Gastroesophageal sphincter (tissue), 4 donors: ENCODE measurements at regions not wholly inside any gene's neighbourhood (a gene's known extent, or its start where the extent isn't known, plus 50 kb on each side); places are given as distances from the start of the nearest gene placed in this dataset.
"Not testable (repeated sequence)": the region's sequence is repeated elsewhere in the genome, so short reads cannot be mapped to it uniquely, and the experiment has no call there.

Source experiments
- ATAC-seq: fragments of 150-250 bp; one replicate; pipeline ENCODE4 v1.9.1; 2016; ENCODE audit warnings: mild to moderate bottlenecking, moderate library complexity
- H3K27ac ChIP-seq, 4 donors: fragments of 200-600 bp; sonication (generic) in 3 of 4; 1 replicate in 3 of 4; 2 replicates in 1 of 4; pipeline ENCODE4 v1.5.1; 2016 to 2019
- H3K27me3 ChIP-seq: fragments of 200-600 bp; sonication (generic); one replicate; pipeline ENCODE4 v1.5.1; 2019
- H3K36me3 ChIP-seq, 2 donors: fragments of 200-600 bp; sonication (generic); one replicate each; pipeline ENCODE4 v1.5.1; 2019; ENCODE audit warnings: control low read depth in 1 of 2
- H3K4me1 ChIP-seq, 3 donors: fragments of 200-600 bp; sonication (generic); 1 replicate in 2 of 3; 2 replicates in 1 of 3; pipeline ENCODE4 v1.5.1; 2016 to 2019; ENCODE audit warnings: control low read depth in 2 of 3
- H3K4me3 ChIP-seq, 2 donors: fragments of 200-600 bp; sonication (generic); one replicate each; pipeline ENCODE4 v1.5.1; 2019; ENCODE audit warnings: mild to moderate bottlenecking in 1 of 2, moderate library complexity in 1 of 2
- H3K9me3 ChIP-seq, 3 donors: fragments of 200-600 bp; sonication (generic); one replicate each; pipeline ENCODE4 v1.5.1; 2017 to 2019; ENCODE audit warnings: control low read depth in 2 of 3
- CTCF ChIP-seq, 4 experiments: fragments of 200-600 bp in 2 of 4; fragments of 450-650 bp in 2 of 4; sonication (generic) in 1 of 4; IDR thresholded peaks; one replicate each; pipeline ENCODE4 v1.5.1; 2017 to 2019; ENCODE audit warnings: antibody characterized with exemption in 4 of 4, mild to moderate bottlenecking in 2 of 4, moderate library complexity in 2 of 4
- EP300 ChIP-seq: sonication (generic); formaldehyde crosslinking; IDR thresholded peaks from one replicate; pipeline ENCODE4 v1.6.1; 2017; ENCODE audit warnings: antibody characterized with exemption, mild to moderate bottlenecking
- POLR2A ChIP-seq, 2 donors: fragments of 450-650 bp; IDR thresholded peaks; one replicate each; pipeline ENCODE4 v1.6.1; 2017; ENCODE audit warnings: antibody characterized with exemption in 2 of 2, mild to moderate bottlenecking in 2 of 2, moderate library complexity in 1 of 2
- POLR2AphosphoS5 ChIP-seq: sonication (generic); formaldehyde crosslinking; IDR thresholded peaks from one replicate; pipeline ENCODE4 v1.6.1; 2017; ENCODE audit warnings: antibody characterized with exemption
- WGBS, 2 donors: methylation state at CpG; one replicate each; pipeline ENCODE4 v1.1.5; 2018; ENCODE audit warnings: low coverage in 1 of 2; 5-methylcytosine and 5-hydroxymethylcytosine counted together

GRCh38 chr2:192718340-192718739 is 523.6 kb upstream of the TMEFF2 start:
- no peak for ATAC-seq
- Histone ChIP-seq H3K36me3 (no peaks in the 10 kb centered on the region), H3K9me3 (no peaks in the 10 kb centered on the region), H3K4me3 (no peak overlapping the region), H3K27me3 (no peaks in the 10 kb centered on the region), H3K4me1 (no peaks in the 10 kb centered on the region), H3K27ac (no peak overlapping the region)
- 95 to 96% methylated on average over 3 of the region's 3 CpGs for WGBS, 2 donors
- TF ChIP-seq POLR2AphosphoS5 (no peak), CTCF (IDR thresholded peaks at IDR 0.05) (no peak), EP300 (no peak), POLR2A (IDR thresholded peaks at IDR 0.05) (no peak)

- Histone ChIP-seq H3K9me3 (no peaks in the 10 kb centered on the region), H3K27ac (no peak overlapping the region), H3K36me3 (no peaks in the 10 kb centered on the region), H3K4me1 (no peaks in the 10 kb centered on the region), H3K27me3 (no peaks in the 10 kb centered on the region), H3K4me3 (no peak overlapping the region)
- ATAC-seq: no peak
- TF ChIP-seq POLR2AphosphoS5: no peak
- no peak for TF ChIP-seq CTCF (IDR thresholded peaks at IDR 0.05)
- no peak for TF ChIP-seq EP300
- no peak for TF ChIP-seq POLR2A (IDR thresholded peaks at IDR 0.05)
- WGBS, 2 donors: 47 to 56% methylated on average over 2 of the region's 2 CpGs
Measured at GRCh38 chr2:192700934-192701333, 506.2 kb upstream of the TMEFF2 start.

GRCh38 chr2:192697880-192698279 is 503.1 kb upstream of the TMEFF2 start:
- TF ChIP-seq POLR2A (IDR thresholded peaks at IDR 0.05) (no peak), CTCF (IDR thresholded peaks at IDR 0.05) (no peak), EP300 (no peak), POLR2AphosphoS5 (no peak)
- no peaks in the 10 kb centered on the region for H3K27me3 ChIP-seq
- 81 to 84% methylated on average over 3 to 5 of the region's 5 CpGs for WGBS, 2 donors
- no peaks in the 10 kb centered on the region for H3K36me3 ChIP-seq
- no peak overlapping the region for H3K4me3 ChIP-seq
- H3K27ac ChIP-seq: no peak overlapping the region
- no peaks in the 10 kb centered on the region for H3K4me1 ChIP-seq
- no peak for ATAC-seq
- H3K9me3 ChIP-seq: no peaks in the 10 kb centered on the region

GRCh38 chr2:192696857-192697256 is 502.1 kb upstream of the TMEFF2 start:
- no peak for TF ChIP-seq POLR2AphosphoS5
- no peak for TF ChIP-seq CTCF (IDR thresholded peaks at IDR 0.05)
- no peak for TF ChIP-seq POLR2A (IDR thresholded peaks at IDR 0.05)
- no peak for TF ChIP-seq EP300
- H3K27ac ChIP-seq: no peak overlapping the region
- H3K36me3 ChIP-seq: no peaks in the 10 kb centered on the region
- H3K9me3 ChIP-seq: no peaks in the 10 kb centered on the region
- H3K27me3 ChIP-seq: no peaks in the 10 kb centered on the region
- 76 to 80% methylated on average over 3 of the region's 3 CpGs for WGBS, 2 donors
- no peak for ATAC-seq
- no peak overlapping the region for H3K4me3 ChIP-seq
- no peaks in the 10 kb centered on the region for H3K4me1 ChIP-seq

GRCh38 chr2:192687015-192687414 is 492.3 kb upstream of the TMEFF2 start:
- H3K27ac ChIP-seq: no peak overlapping the region
- no peak for ATAC-seq
- no peak overlapping the region for H3K4me3 ChIP-seq
- no peak for TF ChIP-seq EP300
- no peaks in the 10 kb centered on the region for H3K4me1 ChIP-seq
- WGBS, 2 donors: 49 to 51% methylated on average over 3 of the region's 3 CpGs
- H3K36me3 ChIP-seq: no peaks in the 10 kb centered on the region
- no peaks in the 10 kb centered on the region for H3K27me3 ChIP-seq
- no peaks in the 10 kb centered on the region for H3K9me3 ChIP-seq

GRCh38 chr2:192682511-192682910 is 487.8 kb upstream of the TMEFF2 start:
- H3K36me3 ChIP-seq, H3K27me3 ChIP-seq, H3K27ac ChIP-seq, ATAC-seq, H3K4me3 ChIP-seq, H3K4me1 ChIP-seq, H3K9me3 ChIP-seq: not testable (repeated sequence)
- 92 to 95% methylated on average over 26 to 27 of the region's 27 CpGs for WGBS, 2 donors
